Tibial nerve (tissue), 4 donors: ENCODE measurements at regions not wholly inside any gene's neighbourhood (a gene's known extent, or its start where the extent isn't known, plus 50 kb on each side); places are given as distances from the start of the nearest gene placed in this dataset.
"Not testable (repeated sequence)": the region's sequence is repeated elsewhere in the genome, so short reads cannot be mapped to it uniquely, and the experiment has no call there.

Source experiments
- DNase-seq, 2 donors: peaks; one replicate each; pipeline ENCODE4 v3.0.0-alpha.2; 2019; ENCODE audit warnings: low spot score in 2 of 2
- H3K27ac ChIP-seq, 4 donors: fragments of 200-600 bp; sonication (generic) in 3 of 4; one replicate each; pipeline ENCODE4 v1.5.1; 2017 to 2019; ENCODE audit warnings: mild to moderate bottlenecking in 1 of 4
- H3K27me3 ChIP-seq, 2 donors: fragments of 200-600 bp; sonication (generic) in 1 of 2; one replicate each; pipeline versions ENCODE4 v1.5.1 to v1.6.0; 2017 to 2019
- H3K36me3 ChIP-seq, 3 donors: fragments of 200-600 bp; sonication (generic); one replicate each; pipeline ENCODE4 v1.5.1; 2018 to 2019
- H3K4me1 ChIP-seq, 4 donors: fragments of 200-600 bp; sonication (generic) in 3 of 4; one replicate each; pipeline ENCODE4 v1.5.1; 2017 to 2019
- H3K4me3 ChIP-seq, 4 donors: fragments of 200-600 bp; sonication (generic) in 3 of 4; one replicate each; pipeline ENCODE4 v1.5.1; 2017 to 2019; ENCODE audit warnings: mild to moderate bottlenecking in 1 of 4, moderate library complexity in 1 of 4
- H3K9me3 ChIP-seq, 4 donors: fragments of 200-600 bp; sonication (generic) in 3 of 4; one replicate each; pipeline ENCODE4 v1.5.1; 2017 to 2019
- CTCF ChIP-seq, 5 experiments: fragments of 200-600 bp in 3 of 5; fragments of 450-650 bp in 2 of 5; sonication (generic) in 3 of 5; IDR thresholded peaks; one replicate each; pipeline ENCODE4 v1.5.1; 2016 to 2019; ENCODE audit warnings: antibody characterized with exemption in 5 of 5, mild to moderate bottlenecking in 3 of 5, moderate library complexity in 2 of 5
- EP300 ChIP-seq, 2 donors: sonication (generic); formaldehyde crosslinking; IDR thresholded peaks; one replicate each; pipeline ENCODE4 v1.6.1; 2017; ENCODE audit warnings: antibody characterized with exemption in 2 of 2, mild to moderate bottlenecking in 1 of 2
- POLR2A ChIP-seq, 2 donors: fragments of 450-650 bp; IDR thresholded peaks; one replicate each; pipeline ENCODE4 v1.6.1; 2017; ENCODE audit warnings: antibody characterized with exemption in 2 of 2, mild to moderate bottlenecking in 2 of 2, moderate library complexity in 2 of 2
- WGBS, 2 donors: methylation state at CpG; one replicate each; pipeline ENCODE4 v1.1.5; 2018; 5-methylcytosine and 5-hydroxymethylcytosine counted together

GRCh38 chr2:184155791-184156190 is 442.5 kb upstream of the ZNF804A start:
- peaks cover 0 to 7% (median 0%) of the 10 kb centered on the region in 4 donors for H3K9me3 ChIP-seq
- no peaks in the 10 kb centered on the region for H3K27me3 ChIP-seq
- DNase-seq = no peak
- WGBS, 2 donors = 76% methylated on average over 1 of the region's 1 CpG
- H3K27ac ChIP-seq = no peak overlapping the region
- H3K36me3 ChIP-seq = no peaks in the 10 kb centered on the region
- no peak for TF ChIP-seq CTCF (IDR thresholded peaks at IDR 0.05)
- TF ChIP-seq POLR2A (IDR thresholded peaks at IDR 0.05) = no peak
- no peak for TF ChIP-seq EP300 (IDR thresholded peaks at IDR 0.05)
- H3K4me1 ChIP-seq = no peaks in the 10 kb centered on the region
- H3K4me3 ChIP-seq = no peak overlapping the region

- WGBS, 2 donors = 45 to 48% methylated on average over 2 of the region's 2 CpGs
- H3K4me3 ChIP-seq = no peak overlapping the region
- H3K4me1 ChIP-seq = no peaks in the 10 kb centered on the region
- H3K9me3 ChIP-seq = no peaks in the 10 kb centered on the region
- no peaks in the 10 kb centered on the region for H3K27me3 ChIP-seq
- no peaks in the 10 kb centered on the region for H3K36me3 ChIP-seq
- no peak for DNase-seq
- H3K27ac ChIP-seq = no peak overlapping the region
- TF ChIP-seq EP300 (IDR thresholded peaks at IDR 0.05) (no peak), CTCF (IDR thresholded peaks at IDR 0.05) (no peak), POLR2A (IDR thresholded peaks at IDR 0.05) (no peak)
Observed at GRCh38 chr2:184157141-184157540, 441.2 kb upstream of the ZNF804A start.

GRCh38 chr2:184162426-184162825 is 435.9 kb upstream of the ZNF804A start:
- DNase-seq = no peak
- H3K9me3 ChIP-seq = no peaks in the 10 kb centered on the region
- no peaks in the 10 kb centered on the region for H3K36me3 ChIP-seq
- TF ChIP-seq POLR2A (IDR thresholded peaks at IDR 0.05) = no peak
- TF ChIP-seq CTCF (IDR thresholded peaks at IDR 0.05) = no peak
- no peak for TF ChIP-seq EP300 (IDR thresholded peaks at IDR 0.05)
- WGBS, 2 donors = 82% methylated on average over 2 of the region's 2 CpGs
- no peaks in the 10 kb centered on the region for H3K4me1 ChIP-seq
- no peak overlapping the region for H3K4me3 ChIP-seq
- no peaks in the 10 kb centered on the region for H3K27me3 ChIP-seq
- no peak overlapping the region for H3K27ac ChIP-seq

- not testable (repeated sequence) for H3K4me3 ChIP-seq, DNase-seq, H3K4me1 ChIP-seq, H3K27me3 ChIP-seq, H3K27ac ChIP-seq, H3K36me3 ChIP-seq, H3K9me3 ChIP-seq
- WGBS, 2 donors = 85 to 89% methylated on average over 5 of the region's 5 CpGs
Observed at GRCh38 chr2:184168823-184169222, 429.5 kb upstream of the ZNF804A start.

- WGBS, 2 donors = 96 to 97% methylated on average over 4 of the region's 4 CpGs
- H3K9me3 ChIP-seq = no peaks in the 10 kb centered on the region
- H3K4me1 ChIP-seq = no peaks in the 10 kb centered on the region
- TF ChIP-seq CTCF (IDR thresholded peaks at IDR 0.05) (no peak), POLR2A (IDR thresholded peaks at IDR 0.05) (no peak), EP300 (IDR thresholded peaks at IDR 0.05) (no peak)
- no peaks in the 10 kb centered on the region for H3K36me3 ChIP-seq
- no peaks in the 10 kb centered on the region for H3K27me3 ChIP-seq
- H3K4me3 ChIP-seq = no peak overlapping the region
- DNase-seq = no peak
- no peak overlapping the region for H3K27ac ChIP-seq
Observed at GRCh38 chr2:184169366-184169765, 429.0 kb upstream of the ZNF804A start.

GRCh38 chr2:184174493-184175104 is 423.7 kb upstream of the ZNF804A start:
- no peak for TF ChIP-seq EP300 (IDR thresholded peaks at IDR 0.05)
- TF ChIP-seq POLR2A (IDR thresholded peaks at IDR 0.05) = no peak
- TF ChIP-seq CTCF (IDR thresholded peaks at IDR 0.05) = no peak
- no peak overlapping the region for H3K27ac ChIP-seq
- DNase-seq = no peak
- H3K4me1 ChIP-seq = no peaks in the 10 kb centered on the region
- 86 to 87% methylated on average over 8 of the region's 8 CpGs for WGBS, 2 donors
- H3K36me3 ChIP-seq = no peaks in the 10 kb centered on the region
- H3K27me3 ChIP-seq = no peaks in the 10 kb centered on the region
- H3K9me3 ChIP-seq = no peaks in the 10 kb centered on the region
- no peak overlapping the region for H3K4me3 ChIP-seq
